WTC11 (cell line): ENCODE measurements at regions not wholly inside any gene's neighbourhood (a gene's known extent, or its start where the extent isn't known, plus 50 kb on each side); places are given as distances from the start of the nearest gene placed in this dataset.
A peak's percentile ranks its signal among the peaks of the same experiment; 100 is the strongest.

Experiments used
- ATAC-seq: fragments of 200-7000 bp; cut with Tn5 transposase; 2 replicates; pipeline ENCODE4 v1.10.0; 2021; ENCODE audit warnings: mild to moderate bottlenecking, moderate library complexity
- CTCF ChIA-PET: fragments of 300-600 bp; sonication (Branson Sonifier 250); formaldehyde crosslinking; loops from one replicate; lab custom pipeline; 2021; ENCODE audit warnings: antibody characterized with exemption; lab: Charles Lee
- POLR2A ChIA-PET: fragments of 350-600 bp; sonication (Branson Sonifier 250); formaldehyde crosslinking; loops from one replicate; lab custom pipeline; 2021; ENCODE audit warnings: antibody characterized with exemption; lab: Charles Lee
- DNase-seq: peaks from one replicate; pipeline ENCODE4 v3.0.0; 2021; ENCODE audit warnings: low spot score
- H3K27ac Mint-ChIP-seq: 2 replicates; pipeline ENCODE4 v1.8.0; 2021; ENCODE audit warnings: mixed read lengths
- H3K27me3 Mint-ChIP-seq: 2 replicates; pipeline ENCODE4 v1.8.0; 2021; ENCODE audit warnings: low read depth, mild to moderate bottlenecking, moderate library complexity, mixed read lengths
- H3K36me3 Mint-ChIP-seq: 2 replicates; pipeline ENCODE4 v1.8.0; 2021; ENCODE audit warnings: mixed read lengths
- H3K4me1 Mint-ChIP-seq: 2 replicates; pipeline ENCODE4 v1.8.0; 2022; ENCODE audit warnings: mixed read lengths
- H3K4me3 Mint-ChIP-seq: 2 replicates; pipeline ENCODE4 v1.8.0; 2021; ENCODE audit warnings: mild to moderate bottlenecking, moderate library complexity, mixed read lengths
- H3K9me3 Mint-ChIP-seq: 2 replicates; pipeline ENCODE4 v1.8.0; 2021; ENCODE audit warnings: mixed read lengths
- ARID4B ChIP-seq: sonication (generic); formaldehyde crosslinking; IDR thresholded peaks from 2 replicates; pipeline ENCODE4 v1.8.0; 2023; ENCODE audit warnings: missing genetic modification reagents, mild to moderate bottlenecking, borderline replicate concordance
- ATF1 ChIP-seq: sonication (generic); formaldehyde crosslinking; IDR thresholded peaks from 2 replicates; pipeline ENCODE4 v1.8.1; 2023; ENCODE audit warnings: mild to moderate bottlenecking, moderate library complexity, missing genetic modification reagents
- ATF3 ChIP-seq: sonication (generic); formaldehyde crosslinking; conservative IDR thresholded peaks from 2 replicates; pipeline ENCODE4 v1.8.1; 2022; ENCODE audit warnings: mild to moderate bottlenecking, missing genetic modification reagents
- ATF6 ChIP-seq: sonication (generic); formaldehyde crosslinking; IDR thresholded peaks from 2 replicates; pipeline ENCODE4 v1.8.1; 2023; ENCODE audit warnings: mild to moderate bottlenecking, missing genetic modification reagents
- CDX4 ChIP-seq: fragments of 250-450 bp; sonication (Bioruptor Pico); IDR thresholded peaks from 2 replicates; pipeline ENCODE4 v1.9.0; 2021; ENCODE audit warnings: moderate library complexity, mild to moderate bottlenecking, inconsistent platforms, borderline replicate concordance
- FOXJ3 ChIP-seq: sonication (generic); formaldehyde crosslinking; IDR thresholded peaks from 2 replicates; pipeline ENCODE4 v1.9.0; 2021; ENCODE audit warnings: missing genetic modification reagents, mild to moderate bottlenecking, borderline replicate concordance
- FOXP4 ChIP-seq: sonication (generic); formaldehyde crosslinking; IDR thresholded peaks from 2 replicates; pipeline ENCODE4 v1.8.0; 2022; ENCODE audit warnings: mild to moderate bottlenecking, missing genetic modification reagents
- GABPB1 ChIP-seq: sonication (generic); formaldehyde crosslinking; IDR thresholded peaks from 2 replicates; pipeline ENCODE4 v1.8.1; 2023; ENCODE audit warnings: mild to moderate bottlenecking, missing genetic modification reagents
- PRDM15 ChIP-seq: sonication (generic); formaldehyde crosslinking; IDR thresholded peaks from 2 replicates; pipeline ENCODE4 v1.8.0; 2022; ENCODE audit warnings: missing genetic modification reagents
- SOX15 ChIP-seq: fragments of 250-450 bp; sonication (Bioruptor Pico); IDR thresholded peaks from 2 replicates; pipeline ENCODE4 v1.9.0; 2021; ENCODE audit warnings: mild to moderate bottlenecking
- SP1 ChIP-seq: sonication (generic); formaldehyde crosslinking; conservative IDR thresholded peaks from 2 replicates; pipeline ENCODE4 v1.8.1; 2022; ENCODE audit warnings: missing genetic modification reagents
- USF1 ChIP-seq: sonication (generic); formaldehyde crosslinking; IDR thresholded peaks from 2 replicates; pipeline ENCODE4 v1.8.0; 2022; ENCODE audit warnings: mild to moderate bottlenecking, missing genetic modification reagents

- no peak for TF ChIP-seq ARID4B (CRISPR knock-in tag)
- no peak for TF ChIP-seq PRDM15 (CRISPR knock-in tag)
- TF ChIP-seq ATF1, result no peak
- no peak for TF ChIP-seq FOXP4 (CRISPR knock-in tag)
- no peak for TF ChIP-seq ATF6 (CRISPR knock-in tag)
- TF ChIP-seq CDX4 (CRISPR knock-in tag), result no peak
- TF ChIP-seq SP1 (CRISPR knock-in tag), result no peak
- TF ChIP-seq SOX15 (CRISPR knock-in tag), result no peak
These were observed 557.6 kb downstream of the IGSF11 start (continued) for GRCh38 chr3:118476885-118477618.

GRCh38 chr3:118477768-118478167, 556.9 kb downstream of the IGSF11 start:
- CTCF ChIA-PET, result no interaction called here
- ATAC-seq, result 0 out of 2 replicates have a peak, but pooled peaks have one; percentile 21
- H3K4me1 Mint-ChIP-seq, result peaks cover 51% of the 10 kb centered on the region
- no peak overlapping the region for H3K27ac Mint-ChIP-seq
- peaks cover 5% of the 10 kb centered on the region; the same call in 1 of the 2 replicates for H3K9me3 Mint-ChIP-seq
- H3K27me3 Mint-ChIP-seq, result peaks cover 3% of the 10 kb centered on the region; the same call in 1 of the 2 replicates
- H3K4me3 Mint-ChIP-seq, result no peak overlapping the region
- DNase-seq, result no peak
- H3K36me3 Mint-ChIP-seq, result no peaks in the 10 kb centered on the region
- POLR2A ChIA-PET, result no interaction called here
- TF ChIP-seq GABPB1 (CRISPR knock-in tag), result no peak
- TF ChIP-seq ATF3 (CRISPR knock-in tag), result no peak
- no peak for TF ChIP-seq ARID4B (CRISPR knock-in tag)
- TF ChIP-seq FOXP4 (CRISPR knock-in tag), result no peak
- TF ChIP-seq FOXJ3 (CRISPR knock-in tag), result no peak
- no peak for TF ChIP-seq USF1 (CRISPR knock-in tag)
- no peak for TF ChIP-seq SP1 (CRISPR knock-in tag)
